CD14-positive monocyte (primary cell): ENCODE measurements at regions not wholly inside any gene's neighbourhood (a gene's known extent, or its start where the extent isn't known, plus 50 kb on each side); places are given as distances from the start of the nearest gene placed in this dataset.
"Not testable (repeated sequence)": the region's sequence is repeated elsewhere in the genome, so short reads cannot be mapped to it uniquely, and the experiment has no call there.

ENCODE experiments used
- DNase-seq, 3 donors: peaks; one replicate each; pipeline ENCODE4 v3.0.0-alpha.2; 2011 to 2022
- H2AFZ ChIP-seq: 2 replicates; pipeline ENCODE4 v1.6.0; 2012; ENCODE audit warnings: mild to moderate bottlenecking, low read depth, low read length, inconsistent platforms; ENCODE audit not compliant: insufficient read depth, poor library complexity, severe bottlenecking
- H3K27ac ChIP-seq, 2 donors: 1 replicate in 1 of 2; 2 replicates in 1 of 2; pipeline ENCODE4 v1.5.1; 2012 to 2013; ENCODE audit warnings: low read length in 2 of 2, control low read depth in 1 of 2, inconsistent platforms in 1 of 2, low read depth in 1 of 2, mild to moderate bottlenecking in 1 of 2
- H3K27me3 ChIP-seq, 2 donors: one replicate each; pipeline versions ENCODE4 v1.6.0 to v1.6.1; 2011 to 2013; ENCODE audit warnings: low read length in 2 of 2; ENCODE audit not compliant: control insufficient read depth in 2 of 2, insufficient read depth in 2 of 2
- H3K36me3 ChIP-seq, 2 donors: replicated peaks in 1 of 2; 1 replicate in 1 of 2; 2 replicates in 1 of 2; pipeline versions ENCODE4 v1.5.1 to v1.6.1; 2012 to 2013; ENCODE audit warnings: low read length in 2 of 2, control low read depth in 1 of 2, inconsistent platforms in 1 of 2, mild to moderate bottlenecking in 1 of 2; ENCODE audit not compliant: insufficient read depth in 2 of 2, control insufficient read depth in 1 of 2
- H3K4me1 ChIP-seq, 2 donors: 1 replicate in 1 of 2; 2 replicates in 1 of 2; pipeline versions ENCODE4 v1.5.1 to v1.6.1; 2012 to 2013; ENCODE audit warnings: low read length in 2 of 2, control low read depth in 1 of 2, inconsistent platforms in 1 of 2, mild to moderate bottlenecking in 1 of 2, moderate library complexity in 1 of 2; ENCODE audit not compliant: insufficient read depth in 2 of 2, control insufficient read depth in 1 of 2
- H3K4me2 ChIP-seq: replicated peaks from 2 replicates; pipeline ENCODE3; 2012; ENCODE audit warnings: low read length, moderate library complexity, mild to moderate bottlenecking; ENCODE audit not compliant: poor library complexity, severe bottlenecking; ENCODE audit errors: extremely low read depth
- H3K4me3 ChIP-seq, 3 experiments: fragments of 200-600 bp in 1 of 3; sonication (generic) in 1 of 3; replicated peaks in 1 of 3; 1 replicate in 2 of 3; 2 replicates in 1 of 3; pipeline ENCODE4 v1.5.1; 2011 to 2013; ENCODE audit warnings: low read length in 3 of 3, mild to moderate bottlenecking in 3 of 3, control low read depth in 2 of 3, low read depth in 2 of 3, inconsistent platforms in 1 of 3, moderate library complexity in 1 of 3
- H3K79me2 ChIP-seq: 2 replicates; pipeline ENCODE4 v1.6.0; 2012; ENCODE audit warnings: mild to moderate bottlenecking, control low read depth, inconsistent platforms, low read length, moderate library complexity; ENCODE audit not compliant: insufficient read depth
- H3K9ac ChIP-seq: 2 replicates; pipeline ENCODE4 v1.6.0; 2017; ENCODE audit warnings: low read length, mild to moderate bottlenecking; ENCODE audit not compliant: insufficient read depth, poor library complexity, severe bottlenecking
- H3K9me3 ChIP-seq, 2 donors: replicated peaks in 1 of 2; 1 replicate in 1 of 2; 2 replicates in 1 of 2; pipeline versions ENCODE4 v1.5.1 to v1.6.1; 2012 to 2013; ENCODE audit warnings: low read length in 2 of 2, control low read depth in 1 of 2; ENCODE audit not compliant: control insufficient read depth in 1 of 2, insufficient read depth in 1 of 2
- H4K20me1 ChIP-seq: 2 replicates; pipeline ENCODE4 v1.6.0; 2012; ENCODE audit warnings: mild to moderate bottlenecking, low read length, control low read depth, moderate library complexity; ENCODE audit not compliant: insufficient read depth
- H3K27ac Mint-ChIP-seq, 7 donors: one replicate each; pipeline ENCODE4 v1.8.0; 2020; ENCODE audit warnings: mild to moderate bottlenecking in 7 of 7, mixed read lengths in 7 of 7, moderate library complexity in 6 of 7, inconsistent platforms in 2 of 7
- H3K27me3 Mint-ChIP-seq, 3 donors: one replicate each; pipeline ENCODE4 v1.8.0; 2021 to 2022; ENCODE audit warnings: low read depth in 3 of 3, mild to moderate bottlenecking in 3 of 3, mixed read lengths in 3 of 3, moderate library complexity in 3 of 3, inconsistent platforms in 1 of 3
- H3K36me3 Mint-ChIP-seq, 2 donors: one replicate each; pipeline ENCODE4 v1.8.0; 2020; ENCODE audit warnings: mixed read lengths in 2 of 2, inconsistent platforms in 1 of 2, mild to moderate bottlenecking in 1 of 2
- H3K4me1 Mint-ChIP-seq: one replicate; pipeline ENCODE4 v1.8.0; 2020; ENCODE audit warnings: mild to moderate bottlenecking, mixed read lengths
- H3K4me3 Mint-ChIP-seq, 2 donors: one replicate each; pipeline ENCODE4 v1.8.0; 2020; ENCODE audit warnings: mild to moderate bottlenecking in 2 of 2, mixed read lengths in 2 of 2, moderate library complexity in 1 of 2
- H3K9me3 Mint-ChIP-seq, 7 donors: one replicate each; pipeline ENCODE4 v1.8.0; 2020 to 2022; ENCODE audit warnings: mixed read lengths in 7 of 7, mild to moderate bottlenecking in 6 of 7, moderate library complexity in 6 of 7, inconsistent platforms in 2 of 7
- WGBS: methylation state at CpG from one replicate; pipeline ENCODE4 v1.1.5; 2013; ENCODE audit warnings: missing lambda C conversion rate; ENCODE audit not compliant: insufficient coverage; 5-methylcytosine and 5-hydroxymethylcytosine counted together
- intact Hi-C, 2 donors: fragments of 100-400 bp; cut with micrococcal nuclease; formaldehyde crosslinking; loops; one replicate each; pipeline versions ENCODE4 v1.15.0 to v1.15.1; 2023
- TF ChIP-seq, protein P1 (sequence below): fragments of 200-600 bp; IDR thresholded peaks from one replicate; pipeline ENCODE4 v1.8.0; 2022; ENCODE audit warnings: antibody characterized with exemption, mild to moderate bottlenecking

DNA sequence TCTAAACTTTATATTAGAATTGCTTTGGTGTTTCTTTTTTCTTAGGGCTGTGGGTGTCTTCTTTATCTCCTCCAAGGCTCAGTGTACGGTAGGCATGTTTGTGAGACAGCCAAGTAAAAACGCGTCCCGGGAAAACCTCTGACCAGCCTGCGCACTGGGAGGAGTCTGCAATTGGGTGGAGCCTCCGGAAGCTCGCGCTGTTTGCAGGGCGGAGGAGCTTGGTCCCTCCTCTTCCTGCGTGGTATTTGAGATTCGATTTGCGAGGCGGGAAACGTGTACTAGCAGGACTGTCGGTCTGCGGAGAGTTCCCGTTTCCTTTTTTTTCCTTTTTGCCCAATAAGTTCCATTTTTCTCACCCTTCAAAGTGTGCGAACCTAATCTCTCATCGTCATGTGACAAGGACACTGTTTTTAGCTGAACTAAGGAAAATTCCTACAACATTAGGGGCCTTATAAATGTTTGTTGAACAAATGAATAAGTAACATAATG, 182.1 kb upstream of the OTX2 start:
- Histone ChIP-seq H3K27ac (no peak overlapping the region), H3K9ac (no peak overlapping the region), H3K9me3 (peaks cover 16 to 21% of the 10 kb centered on the region in 2 donors), H3K4me2 (no peak overlapping the region), H2AFZ (no peak overlapping the region), H3K79me2 (no peaks in the 10 kb centered on the region), H3K4me1 (no peaks in the 10 kb centered on the region), H3K27me3 (no peaks in the 10 kb centered on the region), H3K36me3 (no peaks in the 10 kb centered on the region), H4K20me1 (no peaks in the 10 kb centered on the region), H3K4me3 (no peak overlapping the region)
- Mint-ChIP-seq H3K4me3 (no peak overlapping the region), H3K9me3 (peaks cover 9 to 29% (median 15%) of the 10 kb centered on the region in 7 donors), H3K27me3 (peaks cover 0 to 2% (median 0%) of the 10 kb centered on the region in 3 donors), H3K36me3 (no peaks in the 10 kb centered on the region), H3K27ac (no peak overlapping the region), H3K4me1 (no peaks in the 10 kb centered on the region)
- intact Hi-C loops: no loop called here
- TF ChIP-seq, protein P1, sequence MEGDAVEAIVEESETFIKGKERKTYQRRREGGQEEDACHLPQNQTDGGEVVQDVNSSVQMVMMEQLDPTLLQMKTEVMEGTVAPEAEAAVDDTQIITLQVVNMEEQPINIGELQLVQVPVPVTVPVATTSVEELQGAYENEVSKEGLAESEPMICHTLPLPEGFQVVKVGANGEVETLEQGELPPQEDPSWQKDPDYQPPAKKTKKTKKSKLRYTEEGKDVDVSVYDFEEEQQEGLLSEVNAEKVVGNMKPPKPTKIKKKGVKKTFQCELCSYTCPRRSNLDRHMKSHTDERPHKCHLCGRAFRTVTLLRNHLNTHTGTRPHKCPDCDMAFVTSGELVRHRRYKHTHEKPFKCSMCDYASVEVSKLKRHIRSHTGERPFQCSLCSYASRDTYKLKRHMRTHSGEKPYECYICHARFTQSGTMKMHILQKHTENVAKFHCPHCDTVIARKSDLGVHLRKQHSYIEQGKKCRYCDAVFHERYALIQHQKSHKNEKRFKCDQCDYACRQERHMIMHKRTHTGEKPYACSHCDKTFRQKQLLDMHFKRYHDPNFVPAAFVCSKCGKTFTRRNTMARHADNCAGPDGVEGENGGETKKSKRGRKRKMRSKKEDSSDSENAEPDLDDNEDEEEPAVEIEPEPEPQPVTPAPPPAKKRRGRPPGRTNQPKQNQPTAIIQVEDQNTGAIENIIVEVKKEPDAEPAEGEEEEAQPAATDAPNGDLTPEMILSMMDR: no peak
- DNase-seq: no peak
- 84% methylated on average over 17 of the region's 19 CpGs for WGBS

DNA sequence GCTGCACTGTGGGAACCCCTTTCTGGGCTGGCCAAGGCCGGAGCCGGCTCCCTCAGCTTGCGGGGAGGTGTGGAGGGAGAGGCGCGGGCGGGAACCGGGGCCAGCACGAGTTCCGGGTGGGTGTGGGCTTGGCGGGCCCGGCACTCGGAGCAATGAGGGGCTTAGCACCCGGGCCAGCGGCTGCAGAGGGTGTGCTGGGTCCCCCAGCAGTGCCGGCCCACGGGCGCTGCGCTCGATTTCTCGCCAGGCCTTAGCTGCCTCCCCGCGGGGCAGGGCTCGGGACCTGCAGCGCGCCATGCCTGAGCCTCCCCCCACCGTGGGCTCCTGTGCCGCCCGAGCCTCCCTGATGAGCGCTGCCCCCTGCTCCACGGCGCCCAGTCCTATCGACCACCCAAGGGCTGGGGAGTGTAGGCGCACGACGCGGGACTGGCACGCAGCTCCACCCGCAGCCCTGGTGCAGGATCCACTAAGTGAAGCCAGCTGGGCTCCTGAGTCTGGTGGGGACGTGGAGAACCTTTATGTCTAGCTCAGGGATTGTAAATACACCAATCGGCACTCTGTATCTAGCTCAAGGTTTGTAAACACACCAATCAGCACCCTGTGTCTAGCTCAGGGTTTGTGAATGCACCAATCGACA, 180.8 kb upstream of the OTX2 start:
- H2AFZ ChIP-seq, H3K4me3 Mint-ChIP-seq, H3K4me1 ChIP-seq, H3K36me3 Mint-ChIP-seq, H3K27me3 ChIP-seq, intact Hi-C loops, DNase-seq, H3K27me3 Mint-ChIP-seq, H3K4me3 ChIP-seq, H3K4me2 ChIP-seq, H3K27ac ChIP-seq, H3K27ac Mint-ChIP-seq, H3K79me2 ChIP-seq, H3K9ac ChIP-seq, H3K4me1 Mint-ChIP-seq, H4K20me1 ChIP-seq, H3K36me3 ChIP-seq: not testable (repeated sequence)
- peaks cover 16 to 21% of the 10 kb centered on the region in 2 donors for H3K9me3 ChIP-seq
- peaks cover 9 to 26% (median 15%) of the 10 kb centered on the region in 7 donors for H3K9me3 Mint-ChIP-seq
- 96% methylated on average over 29 of the region's 41 CpGs for WGBS
